T-helper 17 cell (primary cell): ENCODE measurements at regions not wholly inside any gene's neighbourhood (a gene's known extent, or its start where the extent isn't known, plus 50 kb on each side); places are given as distances from the start of the nearest gene placed in this dataset.
"Not testable (repeated sequence)": the region's sequence is repeated elsewhere in the genome, so short reads cannot be mapped to it uniquely, and the experiment has no call there.

Experiments
- ATAC-seq: fragments of 150-1000 bp; cut with Tn5 transposase; 2 replicates; pipeline ENCODE4 v1.10.0; 2021; ENCODE audit warnings: mild to moderate bottlenecking, moderate library complexity
- DNase-seq, 3 donors: peaks; one replicate each; pipeline versions ENCODE4 v3.0.0 to v3.0.0-alpha.2; 2020 to 2021
- H3K9me3 ChIP-seq: one replicate; pipeline ENCODE4 v1.7.0; 2013; ENCODE audit warnings: low read length, mild to moderate bottlenecking; ENCODE audit not compliant: control insufficient read depth, poor library complexity, severe bottlenecking
- H3K27ac Mint-ChIP-seq: one replicate; pipeline ENCODE4 v1.8.0; 2022; ENCODE audit warnings: mild to moderate bottlenecking, moderate library complexity, mixed read lengths
- H3K27me3 Mint-ChIP-seq: one replicate; pipeline ENCODE4 v1.8.0; 2022; ENCODE audit warnings: mixed read lengths
- H3K36me3 Mint-ChIP-seq: one replicate; pipeline ENCODE4 v1.8.0; 2022; ENCODE audit warnings: low read depth, mixed read lengths
- H3K4me1 Mint-ChIP-seq: one replicate; pipeline ENCODE4 v1.8.0; 2022; ENCODE audit warnings: mild to moderate bottlenecking, mixed read lengths
- H3K4me3 Mint-ChIP-seq: one replicate; pipeline ENCODE4 v1.8.0; 2022; ENCODE audit warnings: mild to moderate bottlenecking, moderate library complexity, mixed read lengths

GRCh38 chr13:24982333-24982999, 113.5 kb upstream of the PABPC3 start:
- Mint-ChIP-seq H3K4me1 (no peaks in the 10 kb centered on the region), H3K4me3 (no peak overlapping the region), H3K27ac (no peak overlapping the region), H3K27me3 (peaks cover 52% of the 10 kb centered on the region), H3K36me3 (peaks cover 2% of the 10 kb centered on the region)
- no peak for ATAC-seq
- no peaks in the 10 kb centered on the region for H3K9me3 ChIP-seq
- DNase-seq = no peak

GRCh38 chr13:24983094-24983493, 112.8 kb upstream of the PABPC3 start:
- DNase-seq (no peak), ATAC-seq (no peak)
- Mint-ChIP-seq H3K27ac (no peak overlapping the region), H3K4me3 (no peak overlapping the region), H3K36me3 (peaks cover 2% of the 10 kb centered on the region), H3K27me3 (peaks cover 58% of the 10 kb centered on the region), H3K4me1 (no peaks in the 10 kb centered on the region)
- H3K9me3 ChIP-seq = no peaks in the 10 kb centered on the region

GRCh38 chr13:24984134-24984533, 111.8 kb upstream of the PABPC3 start:
- H3K9me3 ChIP-seq = no peaks in the 10 kb centered on the region
- H3K4me3 Mint-ChIP-seq = no peak overlapping the region
- no peak for ATAC-seq
- no peak for DNase-seq
- peaks cover 2% of the 10 kb centered on the region for H3K36me3 Mint-ChIP-seq
- peaks cover 65% of the 10 kb centered on the region for H3K27me3 Mint-ChIP-seq
- no peak overlapping the region for H3K27ac Mint-ChIP-seq
- H3K4me1 Mint-ChIP-seq = no peaks in the 10 kb centered on the region

GRCh38 chr13:24985107-24985506, 110.8 kb upstream of the PABPC3 start:
- ATAC-seq = no peak
- Mint-ChIP-seq H3K4me1 (no peaks in the 10 kb centered on the region), H3K36me3 (peaks cover 2% of the 10 kb centered on the region), H3K27me3 (peaks cover 70% of the 10 kb centered on the region), H3K4me3 (no peak overlapping the region), H3K27ac (no peak overlapping the region)
- no peaks in the 10 kb centered on the region for H3K9me3 ChIP-seq
- DNase-seq = no peak

- Mint-ChIP-seq H3K27me3 (peaks cover 70% of the 10 kb centered on the region), H3K27ac (no peak overlapping the region), H3K36me3 (peaks cover 2% of the 10 kb centered on the region), H3K4me1 (no peaks in the 10 kb centered on the region), H3K4me3 (no peak overlapping the region)
- DNase-seq (no peak), ATAC-seq (no peak)
- no peaks in the 10 kb centered on the region for H3K9me3 ChIP-seq
Observed at GRCh38 chr13:24985896-24986295, 110.0 kb upstream of the PABPC3 start.

- DNase-seq (no peak), ATAC-seq (no peak)
- no peaks in the 10 kb centered on the region for H3K9me3 ChIP-seq
- peaks cover 79% of the 10 kb centered on the region for H3K27me3 Mint-ChIP-seq
- no peak overlapping the region for H3K27ac Mint-ChIP-seq
- H3K36me3 Mint-ChIP-seq = peaks cover 5% of the 10 kb centered on the region
- no peaks in the 10 kb centered on the region for H3K4me1 Mint-ChIP-seq
- H3K4me3 Mint-ChIP-seq = no peak overlapping the region
Observed at GRCh38 chr13:24986826-24987225, 109.1 kb upstream of the PABPC3 start.

GRCh38 chr13:24989959-24990358, 106.0 kb upstream of the PABPC3 start:
- not testable (repeated sequence) for H3K27ac Mint-ChIP-seq, H3K4me1 Mint-ChIP-seq

GRCh38 chr13:24992946-24993345, 103.0 kb upstream of the PABPC3 start:
- not testable (repeated sequence) for H3K27ac Mint-ChIP-seq, ATAC-seq, H3K36me3 Mint-ChIP-seq, H3K4me3 Mint-ChIP-seq, DNase-seq, H3K9me3 ChIP-seq, H3K4me1 Mint-ChIP-seq
- peaks cover 42% of the 10 kb centered on the region for H3K27me3 Mint-ChIP-seq

More at GRCh38 chr13:24989959-24990358, 106.0 kb upstream of the PABPC3 start:
- ATAC-seq, H3K9me3 ChIP-seq, H3K36me3 Mint-ChIP-seq, DNase-seq, H3K4me3 Mint-ChIP-seq: not testable (repeated sequence)
- H3K27me3 Mint-ChIP-seq = peaks cover 54% of the 10 kb centered on the region

GRCh38 chr13:24995225-24995804, 100.6 kb upstream of the PABPC3 start:
- DNase-seq (peak in 1 of 3 donors; percentile 34), ATAC-seq (peak; percentile 83)
- peaks cover 45% of the 10 kb centered on the region for H3K27me3 Mint-ChIP-seq
- H3K9me3 ChIP-seq = no peaks in the 10 kb centered on the region
- H3K4me3 Mint-ChIP-seq = no peak overlapping the region
- peaks cover 8% of the 10 kb centered on the region for H3K4me1 Mint-ChIP-seq
- H3K27ac Mint-ChIP-seq = no peak overlapping the region
- H3K36me3 Mint-ChIP-seq = peaks cover 3% of the 10 kb centered on the region

- no peaks in the 10 kb centered on the region for H3K36me3 Mint-ChIP-seq
- ATAC-seq (no peak), DNase-seq (no peak)
- H3K4me1 Mint-ChIP-seq = peaks cover 8% of the 10 kb centered on the region
- no peak overlapping the region for H3K27ac Mint-ChIP-seq
- peaks cover 49% of the 10 kb centered on the region for H3K27me3 Mint-ChIP-seq
- H3K4me3 Mint-ChIP-seq = no peak overlapping the region
- H3K9me3 ChIP-seq = no peaks in the 10 kb centered on the region
Observed at GRCh38 chr13:24997367-24997967, 98.5 kb upstream of the PABPC3 start.

- Mint-ChIP-seq H3K4me1 (peaks cover 8% of the 10 kb centered on the region), H3K4me3 (no peak overlapping the region), H3K27me3 (peaks cover 58% of the 10 kb centered on the region), H3K36me3 (no peaks in the 10 kb centered on the region), H3K27ac (no peak overlapping the region)
- no peaks in the 10 kb centered on the region for H3K9me3 ChIP-seq
- no peak for DNase-seq
- no peak for ATAC-seq
Observed at GRCh38 chr13:24998433-24998832, 97.5 kb upstream of the PABPC3 start.

GRCh38 chr13:25001476-25002206, 94.3 kb upstream of the PABPC3 start:
- DNase-seq (no peak), ATAC-seq (no peak)
- peaks cover 2% of the 10 kb centered on the region for H3K4me1 Mint-ChIP-seq
- no peaks in the 10 kb centered on the region for H3K9me3 ChIP-seq
- no peak overlapping the region for H3K27ac Mint-ChIP-seq
- no peak overlapping the region for H3K4me3 Mint-ChIP-seq
- H3K27me3 Mint-ChIP-seq = peaks cover 67% of the 10 kb centered on the region
- H3K36me3 Mint-ChIP-seq = no peaks in the 10 kb centered on the region

GRCh38 chr13:25002311-25002710, 93.6 kb upstream of the PABPC3 start:
- ATAC-seq, H3K36me3 Mint-ChIP-seq, H3K9me3 ChIP-seq, DNase-seq, H3K4me3 Mint-ChIP-seq, H3K4me1 Mint-ChIP-seq, H3K27ac Mint-ChIP-seq: not testable (repeated sequence)
- H3K27me3 Mint-ChIP-seq = peaks cover 68% of the 10 kb centered on the region
